ENCODE measurements at regions not wholly inside any gene's neighbourhood (a gene's known extent, or its start where the extent isn't known, plus 50 kb on each side); places are given as distances from the start of the nearest gene placed in this dataset.

GRCh38 chr18:47346016-47346415 lies 94.6 kb upstream of the SKOR2 start:
- TF ChIP-seq CTCF (IDR thresholded peaks at IDR 0.05) = no peak
- TF ChIP-seq POLR2A (IDR thresholded peaks at IDR 0.05) = no peak
- TF ChIP-seq EP300 (IDR thresholded peaks at IDR 0.05) = no peak
- no peak for TF ChIP-seq POLR2AphosphoS5 (IDR thresholded peaks at IDR 0.05)
